ENCODE measurements at regions not wholly inside any gene's neighbourhood (a gene's known extent, or its start where the extent isn't known, plus 50 kb on each side); places are given as distances from the start of the nearest gene placed in this dataset.

DNA sequence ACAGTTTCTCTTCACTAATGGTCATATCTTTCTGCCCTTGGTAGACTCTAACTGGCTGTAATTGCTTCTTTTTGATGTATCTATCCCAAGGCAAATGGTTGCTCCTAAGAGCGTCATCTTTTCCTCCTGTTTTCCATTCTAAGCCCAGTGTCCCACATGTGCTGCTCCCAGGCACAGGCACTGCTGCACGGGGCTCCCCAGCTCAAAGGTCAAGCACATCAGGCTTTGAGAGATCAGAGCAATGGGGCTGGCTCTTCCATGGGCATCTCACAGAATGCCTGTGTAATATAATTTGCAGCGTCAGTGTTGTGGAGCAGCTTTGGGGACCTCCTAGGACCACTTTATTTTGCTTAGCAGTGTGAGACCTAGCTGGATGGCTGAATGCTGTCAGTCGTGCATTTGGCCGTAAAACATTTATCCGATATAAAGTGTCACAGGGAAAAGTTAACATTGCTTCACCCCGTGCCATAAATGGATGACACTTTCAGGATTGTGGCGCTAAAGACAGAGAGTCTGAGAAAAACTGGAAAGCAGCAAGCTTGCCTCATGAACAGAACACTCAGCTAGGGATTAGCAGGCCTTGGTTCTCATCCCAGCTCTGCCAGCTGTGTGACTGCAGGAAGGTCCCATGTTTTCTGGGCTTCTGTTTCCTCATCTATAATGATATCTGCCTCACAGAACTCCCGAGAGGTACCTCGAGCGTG lies 277.5 kb upstream of the TBL1XR1 start:
- Histone ChIP-seq H3K36me3 (replicated peaks; ENCODE audit: insufficient read depth, low read length) (no peaks in the 10 kb centered on the region), H3F3A (ENCODE audit: insufficient read depth, low read length) (no peaks in the 10 kb centered on the region), H3K27me3 (replicated peaks; ENCODE audit: insufficient read depth, low read length) (no peaks in the 10 kb centered on the region), H3K9me3 (replicated peaks; ENCODE audit: insufficient read depth, low read length) (no peaks in the 10 kb centered on the region), H3K4me3 (ENCODE audit: low read length) (no peak overlapping the region), H3K27ac (ENCODE audit: low read length) (no peak overlapping the region), H3K4me2 (ENCODE audit: low read depth, low read length) (no peak overlapping the region), H4K20me1 (ENCODE audit: insufficient read depth, low read length) (no peaks in the 10 kb centered on the region), H2AFZ (ENCODE audit: low read length) (no peak overlapping the region), H3K79me2 (ENCODE audit: low read length) (no peaks in the 10 kb centered on the region), H3K4me1 (ENCODE audit: low read length) (0 out of 2 replicates have a peak, but pooled peaks cover 3% of the 10 kb centered on the region), H3K9me2 (replicated peaks; ENCODE audit: insufficient read depth, low read length) (no peaks in the 10 kb centered on the region), H3K9ac (ENCODE audit: low read length) (no peak overlapping the region)
- DNase-seq: no peak
- TF ChIP-seq EZH2 (optimal IDR thresholded peaks at IDR 0.05; ENCODE audit: low read depth, low read length) (no peak), EZH2phosphoT487 (IDR thresholded peaks at IDR 0.05; ENCODE audit: low read length) (no peak)
- TF ChIP-seq, protein P1, sequence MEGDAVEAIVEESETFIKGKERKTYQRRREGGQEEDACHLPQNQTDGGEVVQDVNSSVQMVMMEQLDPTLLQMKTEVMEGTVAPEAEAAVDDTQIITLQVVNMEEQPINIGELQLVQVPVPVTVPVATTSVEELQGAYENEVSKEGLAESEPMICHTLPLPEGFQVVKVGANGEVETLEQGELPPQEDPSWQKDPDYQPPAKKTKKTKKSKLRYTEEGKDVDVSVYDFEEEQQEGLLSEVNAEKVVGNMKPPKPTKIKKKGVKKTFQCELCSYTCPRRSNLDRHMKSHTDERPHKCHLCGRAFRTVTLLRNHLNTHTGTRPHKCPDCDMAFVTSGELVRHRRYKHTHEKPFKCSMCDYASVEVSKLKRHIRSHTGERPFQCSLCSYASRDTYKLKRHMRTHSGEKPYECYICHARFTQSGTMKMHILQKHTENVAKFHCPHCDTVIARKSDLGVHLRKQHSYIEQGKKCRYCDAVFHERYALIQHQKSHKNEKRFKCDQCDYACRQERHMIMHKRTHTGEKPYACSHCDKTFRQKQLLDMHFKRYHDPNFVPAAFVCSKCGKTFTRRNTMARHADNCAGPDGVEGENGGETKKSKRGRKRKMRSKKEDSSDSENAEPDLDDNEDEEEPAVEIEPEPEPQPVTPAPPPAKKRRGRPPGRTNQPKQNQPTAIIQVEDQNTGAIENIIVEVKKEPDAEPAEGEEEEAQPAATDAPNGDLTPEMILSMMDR (IDR thresholded peaks at IDR 0.05; ENCODE audit: low read length): no peak

DNA sequence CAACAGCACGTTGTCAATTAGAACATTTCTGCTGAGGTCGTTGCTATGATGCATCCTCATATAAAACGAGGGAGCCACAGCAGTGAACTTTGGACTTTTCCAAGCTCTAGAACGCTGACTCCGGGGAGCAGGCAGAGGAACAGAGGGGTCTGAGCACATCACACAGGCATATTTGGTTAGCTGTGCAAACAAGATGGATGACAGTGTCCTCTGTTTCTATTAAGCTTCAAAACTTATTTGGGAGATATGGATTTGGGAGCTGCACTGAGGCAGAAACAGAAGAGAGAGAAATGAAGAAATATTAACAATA lies 278.0 kb upstream of the TBL1XR1 start:
- DNase-seq: no peak
- 0 out of 2 replicates have a peak, but pooled peaks cover 3% of the 10 kb centered on the region for H3K4me1 ChIP-seq (ENCODE audit: low read length)
- no peaks in the 10 kb centered on the region for H3K79me2 ChIP-seq (ENCODE audit: low read length)
- H3K9me3 ChIP-seq (replicated peaks; ENCODE audit: insufficient read depth, low read length): no peaks in the 10 kb centered on the region
- H3K4me3 ChIP-seq (ENCODE audit: low read length): no peak overlapping the region
- TF ChIP-seq, protein P1 (IDR thresholded peaks at IDR 0.05; ENCODE audit: low read length): no peak
- no peak for TF ChIP-seq EZH2 (optimal IDR thresholded peaks at IDR 0.05; ENCODE audit: low read depth, low read length)
- no peak for TF ChIP-seq EZH2phosphoT487 (IDR thresholded peaks at IDR 0.05; ENCODE audit: low read length)
- no peak overlapping the region for H3K27ac ChIP-seq (ENCODE audit: low read length)
- no peak overlapping the region for H3K4me2 ChIP-seq (ENCODE audit: low read depth, low read length)
- H3K27me3 ChIP-seq (replicated peaks; ENCODE audit: insufficient read depth, low read length): no peaks in the 10 kb centered on the region
- no peaks in the 10 kb centered on the region for H4K20me1 ChIP-seq (ENCODE audit: insufficient read depth, low read length)
- H3K9ac ChIP-seq (ENCODE audit: low read length): no peak overlapping the region
- no peak overlapping the region for H2AFZ ChIP-seq (ENCODE audit: low read length)
- no peaks in the 10 kb centered on the region for H3K9me2 ChIP-seq (replicated peaks; ENCODE audit: insufficient read depth, low read length)
- no peaks in the 10 kb centered on the region for H3K36me3 ChIP-seq (replicated peaks; ENCODE audit: insufficient read depth, low read length)
- no peaks in the 10 kb centered on the region for H3F3A ChIP-seq (ENCODE audit: insufficient read depth, low read length)

DNA sequence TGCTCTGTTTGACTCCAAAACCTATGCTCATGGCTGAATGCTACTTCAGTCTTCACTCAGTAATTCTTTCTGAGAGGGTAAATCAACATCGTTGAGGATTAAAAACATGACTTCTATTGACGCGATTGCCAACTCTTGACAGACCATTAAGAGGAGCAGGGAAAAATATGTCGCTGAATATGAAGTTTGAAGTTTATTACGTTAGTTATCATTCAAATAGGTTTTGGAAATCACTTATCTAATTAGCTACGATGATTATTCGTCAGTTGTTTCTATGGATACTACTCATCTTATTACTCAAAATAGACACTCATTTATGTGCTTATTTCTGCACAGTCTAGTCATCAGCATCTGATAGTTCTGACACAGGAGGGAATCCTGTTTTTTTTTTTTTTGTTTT lies 279.2 kb upstream of the TBL1XR1 start:
- H3K27me3 ChIP-seq (replicated peaks; ENCODE audit: insufficient read depth, low read length): no peaks in the 10 kb centered on the region
- no peaks in the 10 kb centered on the region for H3K9me3 ChIP-seq (replicated peaks; ENCODE audit: insufficient read depth, low read length)
- no peaks in the 10 kb centered on the region for H3K79me2 ChIP-seq (ENCODE audit: low read length)
- TF ChIP-seq EZH2 (optimal IDR thresholded peaks at IDR 0.05; ENCODE audit: low read depth, low read length) (no peak), EZH2phosphoT487 (IDR thresholded peaks at IDR 0.05; ENCODE audit: low read length) (no peak)
- TF ChIP-seq, protein P1 (IDR thresholded peaks at IDR 0.05; ENCODE audit: low read length): no peak
- 0 out of 2 replicates have a peak, but pooled peaks cover 3% of the 10 kb centered on the region for H3K4me1 ChIP-seq (ENCODE audit: low read length)
- no peaks in the 10 kb centered on the region for H3K9me2 ChIP-seq (replicated peaks; ENCODE audit: insufficient read depth, low read length)
- DNase-seq: no peak
- no peak overlapping the region for H3K9ac ChIP-seq (ENCODE audit: low read length)
- H2AFZ ChIP-seq (ENCODE audit: low read length): no peak overlapping the region
- no peak overlapping the region for H3K4me2 ChIP-seq (ENCODE audit: low read depth, low read length)
- no peaks in the 10 kb centered on the region for H3K36me3 ChIP-seq (replicated peaks; ENCODE audit: insufficient read depth, low read length)
- no peak overlapping the region for H3K27ac ChIP-seq (ENCODE audit: low read length)
- H3K4me3 ChIP-seq (ENCODE audit: low read length): no peak overlapping the region
- no peaks in the 10 kb centered on the region for H3F3A ChIP-seq (ENCODE audit: insufficient read depth, low read length)
- no peaks in the 10 kb centered on the region for H4K20me1 ChIP-seq (ENCODE audit: insufficient read depth, low read length)

All from MM.1S (cell line).